GF-D8 (cell line): ENCODE measurements at regions not wholly inside any gene's neighbourhood (a gene's known extent, or its start where the extent isn't known, plus 50 kb on each side); places are given as distances from the start of the nearest gene placed in this dataset.
"Not testable (repeated sequence)": the region's sequence is repeated elsewhere in the genome, so short reads cannot be mapped to it uniquely, and the experiment has no call there.

Experiments used
- DNase-seq: peaks from one replicate; lab custom pipeline; 2025; lab: John Stamatoyannopoulos, UW

DNA sequence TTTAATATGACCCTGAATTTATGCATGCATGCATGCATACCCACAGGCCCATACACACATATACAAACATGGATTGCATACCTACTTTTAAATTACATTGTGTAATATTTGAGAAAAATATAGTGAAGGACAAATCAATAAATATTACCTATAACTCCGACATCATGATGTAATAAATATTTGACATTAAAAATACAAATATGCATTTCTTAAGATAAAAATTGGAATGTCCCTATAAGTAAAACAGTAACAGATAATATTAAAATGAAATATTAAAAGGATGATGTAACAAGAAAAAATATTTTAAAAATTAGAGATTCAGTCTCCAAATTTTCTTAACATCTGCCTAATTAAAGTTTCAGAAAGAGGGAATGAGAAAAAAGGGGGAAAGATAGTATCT lies 433.0 kb downstream of the MDFIC start:
- no peak for DNase-seq

- DNase-seq = no peak
Measured at GRCh38 chr7:115352375-115352774, 430.5 kb downstream of the MDFIC start.

DNA sequence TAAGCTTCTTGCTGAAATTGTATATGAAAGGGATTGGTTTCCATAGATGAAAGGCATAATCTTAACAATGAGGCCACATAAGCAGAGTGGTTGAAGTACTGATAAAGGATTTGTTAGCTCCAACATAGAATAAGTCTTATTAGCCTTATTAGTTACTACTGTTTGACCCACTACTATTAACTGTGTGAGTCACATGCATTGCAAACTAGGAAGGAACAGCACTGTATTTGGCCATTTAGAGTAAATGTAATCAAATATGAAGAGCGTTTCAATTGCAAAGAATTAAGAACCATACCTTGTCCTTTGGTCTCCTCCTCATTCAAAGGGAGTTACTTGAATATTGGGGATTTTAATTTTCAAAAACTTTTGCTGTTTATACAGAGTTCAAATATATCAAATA lies 428.9 kb downstream of the MDFIC start:
- no peak for DNase-seq

DNA sequence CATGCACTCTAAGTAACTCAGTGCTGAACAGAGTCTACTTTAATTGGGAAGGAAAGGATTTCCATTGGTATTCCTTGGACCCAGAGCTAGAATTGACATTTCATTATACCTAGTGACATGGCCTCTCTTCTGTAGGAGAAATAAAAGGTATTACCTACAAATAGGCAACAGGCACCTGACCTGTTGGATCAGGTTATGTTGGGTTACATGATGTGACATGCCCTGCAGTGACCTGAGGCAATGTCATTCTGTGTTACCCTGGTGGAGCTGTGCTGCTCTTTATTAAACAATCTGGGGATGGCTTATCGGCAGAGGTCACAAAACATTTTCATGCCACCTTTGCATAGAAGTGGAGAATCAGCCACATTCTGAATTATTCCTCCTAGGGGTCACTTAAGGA lies 427.7 kb downstream of the MDFIC start:
- no peak for DNase-seq

GRCh38 chr7:115346685-115347084 lies 424.8 kb downstream of the MDFIC start:
- no peak for DNase-seq

- DNase-seq = no peak
Measured at GRCh38 chr7:115340828-115341227, 418.9 kb downstream of the MDFIC start.

DNA sequence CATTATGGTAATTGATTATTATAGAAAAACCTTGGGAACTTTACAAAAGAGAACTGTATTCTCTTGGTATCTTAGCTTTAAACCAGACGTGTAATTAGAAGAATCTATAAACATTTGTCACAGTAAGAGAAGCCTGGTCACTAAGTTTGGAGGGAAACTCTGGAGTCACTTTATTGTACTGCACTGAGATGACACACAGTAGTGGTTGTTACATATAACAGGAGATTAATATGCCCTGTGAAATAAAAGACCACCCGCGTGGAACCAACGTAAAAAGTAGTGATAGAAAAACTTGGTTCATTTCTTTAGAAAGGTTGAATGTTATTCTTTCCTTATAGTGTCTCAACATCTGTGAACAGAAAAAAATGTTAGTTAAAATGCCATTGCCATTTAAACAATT lies 416.1 kb downstream of the MDFIC start:
- no peak for DNase-seq

- no peak for DNase-seq
Measured at GRCh38 chr7:115332691-115333090, 410.8 kb downstream of the MDFIC start.

GRCh38 chr7:115329006-115329405 lies 407.1 kb downstream of the MDFIC start:
- DNase-seq = no peak

DNA sequence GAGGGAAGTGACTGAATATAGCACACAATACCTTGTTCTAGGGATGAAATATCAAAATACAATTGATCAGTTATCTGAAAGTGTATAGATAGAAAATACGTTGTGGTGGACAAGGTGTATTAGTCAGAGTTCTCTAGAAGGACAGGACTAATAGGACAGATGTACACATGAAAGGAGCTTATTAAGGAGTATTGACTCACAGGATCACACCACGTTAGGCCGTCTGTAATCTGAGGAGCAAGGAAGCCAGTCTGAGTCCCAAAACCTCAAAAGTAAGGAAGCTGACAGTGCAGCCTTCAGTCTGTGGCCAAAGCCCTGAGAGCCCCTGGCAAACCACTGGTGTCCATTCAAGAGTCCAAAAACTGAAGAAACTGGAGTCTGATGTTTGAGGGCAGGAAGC lies 406.1 kb downstream of the MDFIC start:
- DNase-seq = no peak

DNA sequence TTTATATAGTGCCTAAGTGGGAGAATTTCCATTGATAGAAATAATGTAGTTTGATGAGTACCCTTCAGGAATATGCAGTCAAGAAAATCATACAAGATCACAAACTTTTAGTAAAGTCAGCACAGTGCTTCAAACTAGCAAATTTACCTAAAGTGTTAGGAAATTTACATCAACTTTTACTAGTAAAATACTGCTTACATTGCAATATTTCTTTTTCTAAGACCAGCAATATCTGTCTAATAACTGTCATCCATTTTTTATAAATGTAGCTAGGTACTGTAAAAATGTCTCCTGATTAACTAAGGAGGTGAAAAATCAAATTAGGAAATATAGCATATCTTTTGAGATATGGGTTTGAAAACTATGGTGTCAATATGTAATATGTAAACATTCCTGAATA lies 405.4 kb downstream of the MDFIC start:
- no peak for DNase-seq

GRCh38 chr7:115319541-115319940 lies 397.6 kb downstream of the MDFIC start:
- no peak for DNase-seq

DNA sequence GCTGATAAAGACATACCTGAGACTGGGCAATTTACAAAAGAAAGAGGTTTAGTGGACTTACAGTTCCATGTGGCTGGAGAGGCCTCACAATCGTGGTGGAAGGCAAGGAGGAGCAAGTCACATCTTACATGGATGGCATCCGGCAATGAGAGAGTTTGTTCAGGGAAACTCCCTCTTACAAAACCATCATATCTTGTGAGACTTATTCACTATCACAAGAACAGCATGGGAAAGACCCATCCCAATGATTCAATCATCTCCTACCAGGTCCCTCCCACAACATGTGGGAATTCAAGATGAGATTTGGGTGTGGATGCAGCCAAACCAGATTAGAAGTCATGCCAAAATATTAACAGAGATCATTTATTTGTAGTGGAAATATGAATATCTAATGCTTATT lies 388.4 kb downstream of the MDFIC start:
- not testable (repeated sequence) for DNase-seq

GRCh38 chr7:115306586-115306985 lies 384.7 kb downstream of the MDFIC start:
- no peak for DNase-seq

DNA sequence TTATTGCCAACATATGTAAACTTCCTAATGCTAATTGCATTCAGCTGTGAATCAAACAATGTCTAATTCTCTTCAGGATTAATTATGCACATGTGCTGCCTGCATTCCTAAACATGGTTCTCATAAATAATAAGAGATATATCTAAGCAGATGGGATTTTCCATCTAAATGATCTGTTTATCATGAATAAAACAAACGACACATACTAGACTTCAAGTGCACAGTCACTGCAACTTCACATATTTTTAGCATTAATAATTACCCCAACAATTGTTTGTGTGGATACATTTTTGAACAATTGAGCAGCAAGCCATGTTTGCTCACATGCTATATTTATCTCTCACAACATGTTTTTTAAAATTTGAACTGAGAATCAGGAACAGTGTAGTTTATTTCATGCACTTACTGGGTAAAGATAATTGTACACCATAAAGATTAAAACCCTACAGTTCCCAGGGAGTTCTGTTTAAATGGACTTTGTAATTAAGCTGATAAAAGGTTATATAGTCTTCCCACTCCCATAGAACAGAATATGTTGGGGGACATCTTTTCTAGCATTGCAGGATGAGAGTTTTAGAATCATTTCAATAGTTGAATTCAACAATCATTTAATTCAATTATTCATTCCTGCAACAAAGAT lies 378.5 kb downstream of the MDFIC start:
- DNase-seq = no peak

DNA sequence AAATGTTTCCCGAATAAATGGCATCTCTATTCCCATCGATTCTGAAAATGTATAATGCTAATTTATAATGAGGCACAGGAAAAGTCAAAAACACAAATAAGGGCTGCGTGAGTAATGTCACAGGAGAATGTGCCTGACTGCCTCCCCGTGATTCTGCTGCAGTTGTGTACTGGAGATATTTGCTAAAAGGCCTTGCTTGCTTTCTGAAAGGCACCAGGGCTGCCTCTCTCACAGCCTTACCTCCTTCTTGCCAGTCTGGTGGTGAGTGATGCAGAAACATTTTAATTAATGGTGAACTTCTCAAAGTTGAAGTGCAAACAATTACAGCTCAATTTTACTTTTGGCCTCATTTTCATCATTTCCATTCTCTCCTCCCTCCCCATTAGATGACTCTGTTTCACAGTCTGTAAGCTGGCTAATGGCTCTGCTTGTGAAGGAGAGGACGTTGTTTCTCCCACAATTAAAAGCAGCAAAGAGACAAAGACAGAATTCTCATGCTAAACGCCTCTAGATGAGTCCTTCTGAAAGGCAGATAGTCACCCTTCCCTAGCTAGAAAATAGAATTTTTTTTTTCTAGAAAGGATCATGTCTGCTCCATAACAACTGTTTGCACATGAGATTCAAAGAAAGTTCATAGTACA lies 377.6 kb downstream of the MDFIC start:
- DNase-seq = no peak

GRCh38 chr7:115297656-115298055 lies 375.8 kb downstream of the MDFIC start:
- DNase-seq = no peak

- no peak for DNase-seq
Measured at GRCh38 chr7:115293628-115294240, 371.8 kb downstream of the MDFIC start.

- DNase-seq = no peak
Measured at GRCh38 chr7:115292381-115292780, 370.5 kb downstream of the MDFIC start.

- no peak for DNase-seq
Measured at GRCh38 chr7:115289971-115290370, 368.1 kb downstream of the MDFIC start.

DNA sequence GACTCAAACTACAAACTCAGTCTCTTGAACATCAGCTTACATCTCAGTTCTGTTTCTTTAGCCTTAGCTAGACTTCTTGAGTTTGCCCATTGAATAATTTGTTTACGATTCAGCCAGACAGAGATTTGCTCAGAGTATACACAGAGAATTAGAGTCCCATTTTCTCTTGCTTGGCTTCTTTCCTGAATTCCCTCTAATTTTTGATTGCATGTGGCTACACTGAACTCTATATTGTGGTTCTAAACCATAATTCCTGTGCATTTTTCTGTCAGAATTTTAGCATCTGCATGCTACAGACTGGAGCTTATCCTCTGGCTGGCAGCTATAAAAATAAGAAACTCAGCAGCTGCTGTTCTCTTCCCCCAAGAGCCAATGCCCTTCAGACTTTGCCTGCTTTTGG lies 354.9 kb downstream of the MDFIC start:
- DNase-seq = no peak

- not testable (repeated sequence) for DNase-seq
Measured at GRCh38 chr7:115273855-115274254, 352.0 kb downstream of the MDFIC start.

DNA sequence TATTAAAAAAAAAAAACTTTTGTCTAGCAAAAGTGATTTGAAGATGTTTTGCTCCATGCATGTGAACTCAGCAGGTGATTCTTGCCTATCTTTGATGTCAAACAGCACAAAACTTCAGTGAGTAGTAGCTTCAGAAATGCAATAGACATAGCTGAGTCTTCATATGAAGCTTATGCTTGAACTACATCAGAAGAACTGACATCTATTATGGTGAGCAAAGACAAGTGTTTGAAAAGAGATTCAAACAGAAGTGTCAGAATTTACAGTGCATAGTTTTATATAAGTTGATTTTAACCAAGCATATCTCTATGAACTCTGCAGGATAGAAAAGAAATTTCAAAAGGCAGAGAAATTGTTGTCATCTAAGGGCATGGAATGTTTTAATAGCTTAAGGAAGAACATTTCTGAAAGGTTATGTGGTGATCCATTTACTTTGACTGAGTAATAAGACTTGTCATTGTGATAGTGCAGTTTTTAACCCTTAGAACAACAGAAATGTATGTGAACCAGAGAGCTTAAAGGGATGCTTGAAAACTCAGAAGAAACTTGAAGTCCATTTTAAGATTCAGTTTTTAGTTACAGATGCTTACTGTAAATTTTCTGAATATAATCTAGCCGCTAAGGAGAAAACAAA lies 351.4 kb downstream of the MDFIC start:
- no peak for DNase-seq
